GM21576 (cell line): ENCODE measurements at regions not wholly inside any gene's neighbourhood (a gene's known extent, or its start where the extent isn't known, plus 50 kb on each side); places are given as distances from the start of the nearest gene placed in this dataset.
"Not testable (repeated sequence)": the region's sequence is repeated elsewhere in the genome, so short reads cannot be mapped to it uniquely, and the experiment has no call there.

Source experiments
- ATAC-seq: cut with Tn5 transposase; IDR thresholded peaks from one replicate; pipeline ENCODE4 v1.9.1; 2021; ENCODE audit warnings: mild to moderate bottlenecking, moderate library complexity; ENCODE audit not compliant: unreplicated experiment

DNA sequence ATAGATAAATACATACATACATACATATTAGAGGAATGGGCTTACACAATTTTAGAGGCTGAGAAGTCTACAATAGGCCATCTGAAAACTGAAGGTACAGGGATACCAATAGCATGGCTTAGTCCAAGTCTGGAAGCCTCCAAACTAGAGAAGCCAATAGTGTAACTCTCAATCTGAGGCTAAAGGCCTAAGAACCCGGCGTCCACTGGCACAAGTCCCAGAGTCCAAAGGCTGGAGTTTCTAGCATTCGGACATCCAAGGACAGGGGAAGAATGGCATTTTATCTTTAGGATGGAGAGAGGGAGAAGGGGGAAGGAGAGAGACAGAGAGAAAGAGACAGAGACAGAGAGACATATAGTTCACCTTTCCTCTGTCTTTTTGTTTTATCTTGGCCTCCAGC, 63.7 kb upstream of the SYT4 start:
- ATAC-seq = no peak

DNA sequence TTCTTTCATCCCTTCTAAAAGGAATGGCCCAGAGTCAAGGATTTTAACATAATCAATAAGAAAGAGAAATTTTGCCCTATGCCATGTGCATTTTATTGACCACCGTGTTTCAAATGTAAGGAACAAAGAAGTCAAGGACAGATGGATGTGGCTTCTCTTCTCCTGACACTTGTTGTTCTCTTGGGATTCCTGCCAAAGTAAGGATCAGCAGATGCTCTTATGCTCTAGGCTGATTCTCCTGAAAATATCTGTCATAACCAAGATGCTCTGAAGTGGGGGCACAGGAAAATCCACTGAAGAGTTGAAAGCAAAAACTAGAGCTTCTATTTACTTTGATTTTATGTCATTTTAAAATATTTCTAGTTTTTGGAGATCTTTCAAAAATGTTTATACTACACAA, 72.9 kb upstream of the SYT4 start:
- no peak for ATAC-seq

DNA sequence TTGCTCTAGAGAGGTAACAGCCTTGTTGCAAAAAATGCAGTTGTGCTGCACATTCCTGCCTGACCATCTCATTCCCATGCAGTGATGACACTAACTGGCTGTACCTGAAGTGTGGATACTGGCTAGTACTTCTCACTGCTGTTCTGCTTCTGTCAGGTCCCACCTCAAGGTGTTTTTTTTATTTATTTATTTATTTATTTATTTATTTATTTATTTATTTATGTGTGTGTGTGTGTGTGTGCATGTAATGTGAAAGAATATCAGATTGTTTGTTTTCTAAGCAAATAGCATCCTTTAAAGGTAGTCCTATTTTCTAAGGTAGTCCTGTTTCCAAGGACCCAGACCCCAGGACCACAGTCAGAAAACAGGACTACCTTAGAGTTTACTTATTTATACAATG, 87.2 kb upstream of the SYT4 start:
- no peak for ATAC-seq

DNA sequence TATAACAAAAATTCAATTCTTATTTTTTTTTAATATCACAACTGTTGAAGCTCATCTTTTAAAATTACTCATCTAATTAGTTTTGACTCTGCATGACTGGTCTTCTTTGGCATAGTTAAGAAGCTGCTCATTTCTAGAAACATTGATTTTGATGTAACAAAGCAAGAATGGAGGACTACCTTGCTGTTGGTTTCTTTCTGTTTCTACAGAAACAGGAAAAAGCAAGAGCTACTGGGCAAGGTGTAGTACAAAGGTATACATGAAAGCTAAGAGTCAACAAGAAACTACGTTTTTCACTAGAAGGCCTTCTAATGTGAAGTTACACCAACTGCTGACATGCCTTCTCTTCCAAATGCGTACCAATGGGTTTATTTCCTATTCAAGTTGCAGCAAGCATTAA, 90.6 kb upstream of the SYT4 start:
- ATAC-seq = no peak

DNA sequence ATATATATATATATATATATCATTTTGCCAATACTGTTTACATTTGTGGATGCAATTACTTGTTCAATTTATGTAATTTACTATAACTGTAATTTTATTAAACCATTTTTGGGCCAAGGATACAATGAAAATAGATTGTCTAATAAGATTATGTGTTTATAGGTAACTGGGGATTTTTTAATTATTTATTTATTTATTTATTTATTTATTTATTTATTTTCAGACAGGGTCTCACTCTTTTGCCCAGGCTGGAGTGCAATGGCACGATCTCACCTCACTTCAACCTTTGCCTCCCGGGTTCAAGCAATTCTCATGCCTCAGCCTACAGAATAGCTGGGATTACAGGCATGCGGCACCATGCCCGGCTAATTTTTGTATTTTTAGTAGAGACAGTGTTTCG, 92.0 kb upstream of the SYT4 start:
- not testable (repeated sequence) for ATAC-seq

DNA sequence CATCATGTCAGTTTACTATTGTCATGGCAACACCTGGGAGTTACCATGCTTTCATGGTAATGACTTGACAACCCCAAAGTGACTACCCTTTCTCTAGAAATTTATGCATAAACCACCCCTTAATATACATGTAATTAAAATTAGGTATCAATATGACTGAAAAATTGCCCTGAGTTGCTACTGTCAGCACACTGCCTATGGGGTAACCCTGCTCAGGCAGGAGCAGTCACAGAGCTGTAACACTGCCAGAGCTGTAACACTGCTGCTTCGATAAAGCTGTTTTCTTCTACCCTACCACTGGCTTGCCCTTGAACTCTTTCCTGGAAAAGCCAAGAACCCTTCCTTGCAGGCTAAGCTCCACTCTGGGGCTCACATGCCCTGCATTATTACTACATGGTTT, 95.5 kb upstream of the SYT4 start:
- ATAC-seq = no peak

DNA sequence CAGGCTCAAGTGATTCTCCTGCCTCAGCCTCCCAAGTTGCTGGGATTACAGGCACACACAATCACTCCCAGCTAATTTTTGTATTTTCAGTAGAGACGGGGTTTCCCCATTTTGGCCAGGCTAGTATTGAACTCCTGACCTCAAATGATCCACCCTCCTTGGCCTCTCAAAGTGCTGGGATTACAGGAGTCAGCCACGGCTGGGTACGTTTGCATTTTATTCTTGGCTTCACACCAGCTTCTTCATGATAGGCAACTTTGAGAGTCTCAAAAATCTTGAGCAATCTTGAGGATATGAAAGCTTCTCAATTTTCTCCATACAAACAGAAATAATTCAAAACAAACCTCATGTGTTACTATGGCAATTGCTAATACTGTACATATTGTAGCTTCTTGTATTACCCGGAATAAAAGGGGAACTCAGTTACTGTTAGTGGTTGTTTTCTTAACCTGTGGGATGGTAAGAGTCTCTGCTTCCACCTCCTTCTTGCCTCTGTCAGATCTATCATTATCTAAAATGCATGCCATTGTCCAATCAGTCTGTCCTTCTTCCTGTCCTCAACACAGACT, 102.9 kb upstream of the SYT4 start:
- no peak for ATAC-seq

DNA sequence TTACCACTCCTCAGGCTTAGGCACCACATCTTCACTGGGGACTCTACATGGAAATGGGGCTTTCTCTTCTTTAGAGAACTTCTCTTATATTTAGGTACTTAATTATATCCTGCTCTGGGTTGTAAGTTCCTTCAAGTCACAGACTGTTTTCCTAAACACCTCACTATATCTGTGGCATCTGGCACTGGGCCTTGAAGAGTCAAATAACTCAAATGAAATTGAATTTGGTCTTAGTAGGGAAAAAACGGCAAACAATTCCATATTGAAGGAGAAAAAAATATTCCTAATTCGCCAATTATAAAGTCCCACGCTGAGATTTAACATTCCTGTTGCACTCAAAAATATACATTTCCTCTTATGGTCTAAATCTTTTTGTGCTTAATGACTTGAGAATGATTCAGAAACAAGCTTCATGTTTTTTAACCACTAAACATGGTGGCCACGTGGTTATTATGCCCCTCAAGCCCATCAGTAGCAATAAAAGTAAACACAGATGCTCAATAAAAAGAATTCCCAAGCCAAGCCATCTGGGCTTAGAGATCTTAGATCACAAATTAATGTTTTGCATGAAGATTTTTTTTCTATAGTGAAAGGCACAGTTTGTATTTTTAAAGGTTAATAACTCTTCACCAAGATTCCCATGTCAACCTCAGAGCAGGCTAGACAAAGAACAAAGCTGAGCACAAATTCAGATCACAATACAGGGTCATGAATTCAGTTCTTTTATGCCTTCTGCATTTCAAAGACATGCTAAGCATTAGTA, 105.5 kb upstream of the SYT4 start:
- no peak for ATAC-seq

DNA sequence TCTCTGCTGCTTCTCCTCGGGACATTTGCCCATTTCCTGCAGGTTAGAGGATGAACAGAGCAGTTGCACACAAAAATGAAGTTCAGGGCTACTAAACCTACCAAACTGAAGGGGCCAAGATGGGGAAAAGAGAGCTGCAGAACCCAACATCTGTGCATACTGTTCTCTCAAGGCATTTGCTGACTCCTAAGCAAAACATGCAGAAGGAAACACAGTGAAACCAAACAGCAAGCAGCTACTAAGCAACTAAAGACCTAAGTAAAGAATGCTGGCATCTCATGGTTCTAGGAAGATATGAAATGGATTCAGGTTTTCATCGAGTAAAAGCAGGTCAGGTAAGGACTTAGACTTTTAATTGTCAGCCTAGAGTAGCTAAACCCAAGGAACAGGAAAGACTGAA, 111.9 kb upstream of the SYT4 start:
- no peak for ATAC-seq

DNA sequence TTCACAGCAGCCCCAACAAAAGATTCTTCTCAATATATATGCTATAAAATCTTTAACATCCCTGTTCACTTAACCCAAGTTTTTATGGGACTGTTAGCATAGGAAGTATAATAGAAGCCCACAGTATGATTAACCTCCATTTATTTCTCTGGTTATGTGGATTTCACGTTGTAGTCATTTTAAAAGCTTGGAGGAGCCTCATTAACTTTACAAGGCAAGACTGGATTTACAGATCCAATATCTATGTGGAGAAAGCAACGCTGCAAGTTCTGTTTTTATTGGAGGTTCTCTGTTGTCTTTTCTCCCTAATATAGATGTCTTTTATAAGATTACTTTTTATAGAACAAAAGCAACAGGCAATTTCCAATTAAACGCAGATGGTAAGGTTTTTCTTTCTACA, 114.9 kb upstream of the SYT4 start:
- no peak for ATAC-seq

DNA sequence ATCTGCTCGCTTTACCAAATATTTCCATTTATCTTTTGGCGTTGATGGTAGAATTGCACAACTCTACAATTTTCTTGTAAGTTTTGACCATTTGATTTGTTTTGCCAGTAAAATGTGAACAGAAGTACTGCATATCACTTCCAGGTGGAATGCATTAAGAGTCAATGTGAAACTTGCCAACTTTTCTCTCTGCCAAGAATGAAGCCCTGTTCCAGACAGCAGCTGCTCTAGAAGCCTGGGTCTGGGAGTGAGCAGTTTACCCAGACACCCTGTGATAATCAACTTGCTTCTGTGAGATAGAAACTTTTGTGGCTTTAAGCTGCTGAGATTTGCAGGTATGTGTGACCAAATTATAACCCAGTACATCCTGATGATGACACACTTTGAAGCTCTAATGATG, 115.9 kb upstream of the SYT4 start:
- no peak for ATAC-seq

DNA sequence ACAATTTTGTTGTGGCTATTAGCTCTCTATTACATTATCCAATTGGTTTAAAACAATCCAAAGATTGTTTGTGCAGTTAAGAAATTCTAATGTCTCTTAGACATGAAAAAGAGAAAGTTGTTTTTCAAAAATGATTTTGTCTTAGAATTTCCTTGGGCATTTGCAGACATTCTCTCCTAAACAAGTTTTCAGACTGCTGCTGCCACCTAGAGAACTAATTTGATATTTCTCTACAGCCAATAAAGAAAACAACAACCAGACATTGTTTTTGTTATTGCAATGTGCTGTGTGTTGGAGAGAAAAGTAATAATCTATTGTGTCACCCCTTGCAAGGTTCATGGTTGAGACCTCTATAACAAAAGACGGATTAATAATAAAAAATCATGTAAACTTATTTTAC, 119.0 kb upstream of the SYT4 start:
- no peak for ATAC-seq

DNA sequence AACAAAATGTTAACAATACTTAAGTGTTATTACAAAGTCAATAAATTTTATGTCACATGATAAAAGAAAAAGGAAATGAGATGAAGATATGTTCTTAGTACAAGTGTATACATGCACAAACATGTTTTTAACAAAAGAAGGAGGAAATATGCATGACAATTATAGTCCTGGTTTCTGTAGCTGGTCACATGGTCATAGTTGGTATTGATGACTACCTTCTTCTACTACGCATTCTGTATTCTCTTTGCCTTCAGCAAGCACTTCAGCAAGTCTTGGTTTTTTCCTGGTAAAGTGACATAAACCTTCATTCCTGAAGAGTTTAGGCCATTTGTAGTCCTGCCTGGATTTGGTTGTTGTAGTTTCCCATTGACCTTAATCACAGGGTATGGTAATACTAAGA, 121.3 kb upstream of the SYT4 start:
- ATAC-seq = no peak

DNA sequence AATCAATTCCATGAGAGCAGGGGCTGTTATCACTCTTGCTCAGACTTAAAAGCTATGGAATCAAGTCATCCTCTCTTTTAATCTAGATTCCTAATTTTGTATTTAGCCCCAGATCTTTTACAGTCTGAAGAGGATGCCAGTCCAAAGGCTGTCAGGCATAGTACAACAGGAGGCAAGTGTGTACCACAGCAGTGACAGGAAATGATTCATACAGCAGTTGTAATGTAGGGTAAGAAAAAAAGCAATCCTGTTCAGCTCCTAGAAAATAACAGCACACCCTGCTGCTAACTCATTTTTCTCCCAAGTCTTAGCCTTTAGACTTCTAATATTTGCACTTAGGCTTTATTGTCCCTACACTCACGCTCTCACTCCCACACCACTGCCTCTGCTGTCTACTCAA, 127.8 kb upstream of the SYT4 start:
- ATAC-seq = no peak

DNA sequence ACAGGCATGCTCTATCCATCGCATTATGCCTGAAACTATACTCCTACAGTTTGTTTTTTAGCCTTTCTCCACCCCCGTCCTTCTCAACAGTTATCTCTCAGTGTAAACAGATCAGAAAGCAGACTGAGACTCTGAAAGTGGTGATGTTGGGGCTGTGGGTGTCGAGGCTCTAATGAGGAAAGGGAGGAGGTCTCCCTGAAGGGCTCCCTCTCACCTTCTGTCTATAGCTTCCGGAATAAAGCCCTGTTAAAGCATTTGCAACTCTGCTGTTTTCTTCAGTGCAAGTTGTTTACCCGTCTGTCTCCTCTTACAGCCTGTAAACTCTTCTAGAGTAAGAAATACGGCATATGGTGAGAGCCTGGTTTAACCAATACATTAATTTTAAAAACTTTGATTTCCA, 136.7 kb upstream of the SYT4 start:
- no peak for ATAC-seq

DNA sequence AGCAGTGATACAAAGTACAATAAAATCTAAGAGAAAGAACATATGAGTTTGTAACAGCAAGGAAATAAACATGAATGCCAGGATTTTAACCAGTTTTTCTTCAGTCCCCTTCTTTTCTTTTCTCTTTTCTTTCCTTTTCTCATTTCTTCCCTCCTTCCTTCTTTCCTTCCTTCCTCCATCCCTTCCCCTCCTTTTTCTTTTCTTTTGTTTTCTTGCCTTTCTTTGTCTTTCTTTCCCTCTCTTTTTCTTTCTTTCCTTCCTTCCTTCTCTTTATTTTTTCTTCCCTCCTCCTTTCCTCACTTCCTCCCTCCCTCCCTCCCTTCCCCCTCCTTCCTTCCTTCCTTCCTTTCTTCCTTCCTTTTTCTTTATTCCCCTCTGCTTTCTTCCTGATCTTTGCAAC, 142.8 kb upstream of the SYT4 start:
- ATAC-seq = no peak

DNA sequence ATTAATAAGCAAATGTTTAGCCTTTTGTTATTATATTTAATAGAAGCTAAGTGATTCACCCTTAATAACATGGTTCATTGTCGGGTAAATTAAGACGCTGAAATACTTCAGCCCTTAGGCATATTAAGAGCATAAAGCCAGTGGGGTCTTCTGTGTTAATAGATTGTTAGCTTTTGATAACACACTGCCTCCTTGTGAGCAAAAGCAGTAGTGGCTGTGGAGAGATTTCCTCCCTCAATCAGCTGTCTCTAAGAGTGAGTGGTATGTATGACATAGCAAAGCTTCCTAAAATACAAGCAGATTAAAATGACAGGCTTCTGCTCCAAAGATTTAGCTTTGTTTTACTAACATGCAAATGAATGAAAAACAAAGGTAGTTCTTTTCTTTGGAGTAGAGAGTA, 143.7 kb upstream of the SYT4 start:
- no peak for ATAC-seq

DNA sequence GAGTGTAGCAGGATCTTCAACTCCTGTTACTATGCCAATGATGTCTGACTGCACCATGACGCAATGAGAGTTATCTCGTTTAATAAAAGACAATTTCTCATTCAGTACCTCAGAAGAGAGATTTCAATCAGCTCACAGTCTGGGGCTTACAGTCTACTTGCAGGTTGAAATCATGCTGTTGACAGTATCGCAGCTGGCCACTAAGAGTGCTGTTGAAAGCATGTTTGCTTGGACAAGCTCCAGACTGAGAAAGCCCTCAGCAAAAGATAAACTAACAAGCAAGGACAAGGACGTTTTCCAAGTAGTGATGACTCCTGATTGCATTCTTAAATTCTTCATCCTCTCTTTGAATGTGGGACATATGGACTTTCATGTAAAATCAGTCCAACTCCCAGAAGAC, 145.2 kb upstream of the SYT4 start:
- no peak for ATAC-seq

DNA sequence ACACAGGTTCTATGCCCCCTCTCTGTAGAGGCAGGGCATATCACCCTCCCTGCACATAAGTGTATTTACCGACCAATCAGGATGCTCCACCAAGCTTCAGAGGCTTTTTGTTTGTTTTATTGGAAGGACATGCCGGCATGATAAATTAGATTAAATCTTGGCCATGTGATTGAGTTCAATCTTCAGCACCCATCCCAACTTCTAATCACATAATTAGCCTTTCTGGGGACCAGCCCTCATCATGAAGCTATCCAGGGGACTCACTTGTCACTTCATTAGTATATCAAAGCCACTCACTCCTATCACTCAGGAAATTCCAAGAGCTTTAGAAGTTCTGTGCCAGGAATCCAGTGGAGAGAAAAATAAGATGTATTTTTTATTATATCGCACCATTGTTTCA, 158.6 kb upstream of the SYT4 start:
- ATAC-seq = no peak

DNA sequence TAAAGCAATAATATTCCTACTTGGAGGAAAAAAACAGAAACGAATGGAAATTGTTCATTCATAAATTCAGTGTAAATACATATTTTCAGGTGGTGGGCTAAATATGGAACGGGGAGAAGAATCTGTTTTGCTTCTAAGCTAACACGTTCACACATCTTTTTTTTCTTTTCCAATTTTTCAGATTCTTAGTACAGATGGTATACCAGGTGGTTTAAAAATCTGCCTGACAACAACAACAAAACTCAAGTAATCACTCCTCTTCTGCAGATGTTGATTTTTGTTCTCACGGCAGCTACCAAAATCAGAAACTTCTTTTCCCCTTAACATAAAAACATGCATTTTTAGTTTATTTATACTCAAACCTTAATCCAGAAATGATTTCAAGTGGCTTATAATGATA, 164.8 kb upstream of the SYT4 start:
- ATAC-seq = no peak

DNA sequence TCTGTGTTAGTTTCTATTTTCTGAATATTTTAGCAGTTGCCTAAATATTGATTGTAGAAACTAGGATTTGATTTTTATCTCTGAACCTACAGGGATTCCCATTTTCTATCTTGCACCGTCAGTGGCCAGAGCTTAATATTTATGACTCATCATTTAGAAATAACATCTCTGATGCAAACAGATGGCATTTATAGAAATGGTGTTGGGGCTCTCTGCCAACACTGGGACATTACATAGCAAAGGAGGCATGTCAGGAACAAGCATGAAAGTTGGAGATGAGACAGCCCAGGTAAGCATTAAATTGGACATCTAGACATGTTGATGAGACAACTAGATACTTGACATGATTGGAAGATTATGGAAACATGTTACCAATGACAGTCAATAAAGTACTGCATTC, 165.3 kb upstream of the SYT4 start:
- ATAC-seq = no peak

DNA sequence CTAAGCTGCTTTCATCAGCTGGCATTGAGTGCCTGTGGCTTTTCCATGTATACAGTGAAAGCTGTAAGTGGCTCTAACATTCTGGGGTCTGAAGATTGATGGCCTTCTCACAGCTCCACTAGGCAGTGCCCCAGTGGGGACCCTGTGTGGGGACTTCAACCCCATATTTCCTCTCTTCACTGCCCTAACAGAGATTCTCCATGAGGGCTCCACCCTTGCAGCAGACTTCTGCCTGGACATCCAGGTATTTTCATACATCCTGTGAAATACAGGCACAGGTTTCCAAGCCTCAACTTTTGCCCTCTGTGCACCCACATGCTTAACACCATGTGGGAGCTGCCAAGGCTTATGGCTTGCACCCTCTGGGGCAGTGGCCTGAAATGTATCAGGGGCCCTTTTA, 188.2 kb upstream of the SYT4 start:
- ATAC-seq = no peak

DNA sequence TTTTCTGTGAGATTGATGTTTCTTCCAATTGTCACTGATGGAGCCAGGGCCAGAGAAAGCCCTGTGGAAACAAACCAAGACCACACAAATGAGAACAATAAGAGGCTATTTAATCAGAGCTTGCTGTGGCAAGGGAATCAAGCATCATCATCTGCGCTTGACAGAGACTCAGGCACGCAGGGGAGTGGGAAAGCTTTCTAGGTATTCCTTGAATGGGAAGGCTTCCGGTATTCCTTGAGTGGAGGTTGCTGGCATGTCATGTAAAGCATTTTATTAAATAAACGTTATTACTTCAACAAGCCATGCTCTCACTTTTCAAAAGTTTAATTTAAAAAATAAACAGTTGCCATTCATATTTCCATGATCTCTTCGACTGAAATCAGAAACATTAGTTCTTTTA, 194.6 kb upstream of the SYT4 start:
- no peak for ATAC-seq
